ENCODE measurements at regions not wholly inside any gene's neighbourhood (a gene's known extent, or its start where the extent isn't known, plus 50 kb on each side); places are given as distances from the start of the nearest gene placed in this dataset.

GRCh38 chr12:71236133-71236660, 78.4 kb upstream of the TSPAN8 start:
- DNase-seq: no peak

DNA sequence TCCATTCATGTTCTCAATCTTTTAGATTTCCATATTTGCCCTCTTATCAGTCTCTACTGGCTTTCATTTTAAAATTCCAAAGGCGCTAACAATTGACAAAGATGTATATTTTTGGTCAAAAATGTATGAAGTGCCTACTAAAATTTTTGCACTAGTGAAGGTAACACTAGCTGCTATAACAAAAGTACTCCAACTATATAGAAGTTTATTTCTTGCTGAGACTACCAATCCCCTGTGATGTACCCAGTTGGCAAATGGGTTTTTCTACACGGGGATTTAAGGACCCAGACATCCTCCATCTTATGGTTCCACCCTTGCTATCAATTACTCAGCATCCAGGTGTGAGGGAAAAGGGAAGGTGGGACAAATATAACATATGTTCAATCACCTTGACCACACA, 75.3 kb upstream of the TSPAN8 start:
- no peak for DNase-seq

GRCh38 chr12:71230542-71230941, 72.7 kb upstream of the TSPAN8 start:
- no peak for DNase-seq

DNA sequence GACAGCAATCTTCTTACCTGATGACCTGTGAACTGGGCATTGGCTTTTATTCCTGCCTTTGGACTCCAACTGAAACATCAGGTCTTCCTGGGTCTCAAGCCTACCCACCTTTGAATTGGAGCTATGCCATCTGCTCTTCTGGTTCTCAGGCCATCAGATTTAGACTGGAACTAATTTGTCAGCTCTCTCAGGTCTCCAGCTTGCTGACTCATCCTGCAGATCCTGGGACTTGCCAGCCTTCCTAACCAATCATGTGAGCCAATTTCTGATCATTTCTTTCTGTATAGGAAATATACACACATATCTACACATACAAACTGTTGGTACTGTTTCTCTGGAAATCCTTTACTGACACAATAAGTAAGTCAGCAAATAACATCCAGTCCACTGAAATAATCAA, 65.3 kb upstream of the TSPAN8 start:
- no peak for DNase-seq

- no peak for DNase-seq
Observed at GRCh38 chr12:71222436-71222835, 64.6 kb upstream of the TSPAN8 start.

DNA sequence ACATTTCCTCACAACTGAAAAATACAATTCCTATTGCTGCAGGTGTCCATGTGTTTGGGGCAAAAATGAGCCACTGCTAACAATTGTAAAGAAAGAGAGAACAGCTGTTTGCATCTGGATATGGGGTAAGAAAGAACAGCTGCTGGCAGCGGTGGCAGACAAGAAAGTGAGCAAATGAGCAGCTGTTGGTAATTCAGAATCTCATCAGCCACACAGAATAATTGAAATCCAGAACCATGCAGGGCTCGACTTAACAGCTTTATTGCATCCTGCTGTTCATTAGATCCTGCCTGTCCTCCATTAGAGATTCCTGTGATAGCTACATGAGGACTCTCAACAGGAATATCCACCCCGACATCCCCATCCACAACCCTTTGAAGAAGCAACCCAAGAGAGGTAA, 62.5 kb upstream of the TSPAN8 start:
- DNase-seq: no peak

DNA sequence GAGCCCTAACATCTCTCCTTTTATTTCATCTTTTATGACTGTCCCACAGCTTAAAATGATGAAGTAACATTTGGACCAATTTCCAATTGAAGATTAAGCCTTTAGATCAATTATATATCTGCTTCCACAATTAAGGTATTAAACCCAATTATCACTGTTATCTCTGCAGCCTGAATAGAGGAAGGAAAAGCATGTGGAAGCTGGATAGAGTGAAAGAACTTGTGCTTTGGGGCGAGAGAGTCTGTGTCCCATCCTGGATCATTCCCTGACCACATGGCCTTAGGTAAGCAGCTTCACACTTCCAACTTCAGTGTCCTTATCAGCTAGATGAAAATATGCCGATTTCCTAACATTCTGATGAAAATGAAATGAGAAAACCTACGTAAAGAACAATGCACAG, 61.4 kb upstream of the TSPAN8 start:
- DNase-seq: no peak

- no peak for DNase-seq
Observed at GRCh38 chr12:71218616-71219015, 60.8 kb upstream of the TSPAN8 start.

DNA sequence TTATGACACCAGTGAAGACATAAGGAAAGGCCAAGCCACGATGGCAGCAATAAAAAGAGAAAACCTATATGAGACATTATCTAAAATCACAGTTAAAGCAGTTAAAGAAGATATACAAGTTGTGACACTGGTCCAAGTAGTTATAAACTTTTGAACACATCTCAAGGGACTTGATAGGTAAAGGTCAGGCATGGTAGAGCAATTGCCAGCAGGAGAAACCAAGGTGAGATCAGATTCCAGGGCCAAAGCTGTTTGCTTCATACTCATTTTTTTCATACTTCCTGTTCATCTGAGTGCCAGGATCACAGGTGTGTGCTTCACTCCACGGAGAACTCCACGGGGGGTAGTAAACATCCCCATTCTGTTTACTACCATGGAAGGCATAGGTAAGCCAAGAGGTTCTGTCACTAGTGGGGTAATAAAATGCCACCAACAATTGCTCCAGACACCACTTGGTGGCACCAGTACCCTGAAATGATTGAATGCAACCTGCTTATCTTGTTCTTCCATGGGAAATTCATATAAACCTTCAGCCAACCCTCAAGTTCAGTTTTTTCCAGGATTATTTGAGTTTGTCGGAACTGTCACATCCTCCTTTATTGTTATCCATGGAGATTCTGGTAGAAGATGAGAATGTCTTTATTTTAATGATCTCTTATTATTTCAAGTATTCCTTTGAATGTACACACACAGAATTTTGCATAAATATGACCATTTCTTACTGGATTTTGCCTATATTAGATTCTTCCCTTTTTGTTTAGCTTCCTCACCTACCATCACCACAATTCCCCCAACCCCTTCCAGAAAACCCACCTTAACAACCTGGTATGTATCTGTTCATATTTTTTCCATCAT, 59.2 kb upstream of the TSPAN8 start:
- DNase-seq: peak; percentile 30

DNA sequence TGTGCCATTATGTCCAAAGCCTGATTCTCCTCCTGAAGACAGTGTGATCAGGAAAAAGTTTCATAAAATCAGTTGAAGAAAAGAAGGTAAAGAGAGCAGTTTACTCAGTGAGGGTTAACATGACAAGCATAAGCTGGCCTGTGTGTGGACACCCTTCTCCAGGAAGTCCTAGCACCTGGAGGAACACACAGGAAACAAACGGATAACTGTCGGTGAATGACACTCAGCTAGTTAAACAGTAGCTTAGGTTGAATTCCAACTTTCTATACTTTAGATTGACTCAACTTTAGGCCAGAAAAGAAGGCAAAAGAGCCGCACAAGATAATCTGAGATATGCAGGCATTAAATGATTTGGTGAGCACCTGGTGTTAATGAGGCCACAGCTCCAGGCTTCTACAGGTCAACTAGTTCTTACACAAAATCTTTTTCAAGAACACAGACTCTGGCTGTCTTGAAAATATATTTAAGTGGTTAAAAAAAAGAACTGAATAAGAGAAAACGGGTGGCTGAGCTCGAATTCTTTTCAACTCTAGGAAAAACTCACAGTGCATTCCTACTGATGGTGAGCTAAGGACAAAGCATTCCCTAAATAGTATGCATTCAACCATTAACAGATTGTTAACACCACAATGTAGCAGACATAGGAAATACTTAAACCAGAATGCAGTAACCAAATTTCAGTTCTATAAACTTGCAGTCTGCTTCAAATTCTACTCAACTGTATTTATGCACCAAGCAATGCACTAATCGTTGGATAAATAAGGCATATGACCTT, 56.9 kb upstream of the TSPAN8 start:
- no peak for DNase-seq

DNA sequence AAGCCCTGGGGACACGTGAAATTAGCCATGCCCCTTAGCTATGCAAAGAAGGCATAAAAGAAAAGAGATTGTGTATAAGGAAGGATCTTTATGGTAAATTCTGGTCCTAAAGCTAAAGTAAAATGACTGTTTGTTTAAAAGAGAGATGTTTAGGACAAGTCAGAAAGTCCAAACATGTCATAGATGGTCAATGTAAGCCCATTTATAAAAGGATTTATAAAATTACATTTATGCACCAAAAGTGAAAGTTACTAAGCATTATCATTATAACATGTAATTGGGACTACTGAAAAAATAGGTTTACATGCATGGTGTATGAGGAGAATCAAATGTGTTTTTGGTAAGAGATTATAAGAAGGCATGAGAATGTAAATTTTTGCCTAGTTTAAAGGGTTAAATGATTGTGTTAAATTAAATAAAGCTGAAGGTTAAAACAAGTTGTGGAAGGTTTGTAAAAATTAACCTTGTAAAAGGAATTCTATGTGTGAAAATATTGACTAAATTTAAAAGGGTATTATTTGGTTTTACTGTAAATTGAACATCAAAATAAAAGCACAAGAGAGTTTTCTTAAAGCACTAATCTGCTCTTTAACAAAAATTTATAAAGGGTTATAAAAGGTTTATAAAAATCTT, 50.4 kb upstream of the TSPAN8 start:
- no peak for DNase-seq
